ENCODE measurements at regions not wholly inside any gene's neighbourhood (a gene's known extent, or its start where the extent isn't known, plus 50 kb on each side); places are given as distances from the start of the nearest gene placed in this dataset.
"Not testable (repeated sequence)": the region's sequence is repeated elsewhere in the genome, so short reads cannot be mapped to it uniquely, and the experiment has no call there.

GRCh38 chr3:144429719-144430121 is 458.1 kb downstream of the DIPK2A start:
- no peak for DNase-seq (ENCODE audit: low read depth in 4 of 4, low spot score in 2 of 4)

GRCh38 chr3:144431134-144431533 is 459.5 kb downstream of the DIPK2A start:
- DNase-seq (ENCODE audit: low read depth in 4 of 4, low spot score in 2 of 4) = no peak

- DNase-seq (ENCODE audit: low read depth in 4 of 4, low spot score in 2 of 4) = no peak
Observed at GRCh38 chr3:144433006-144433405, 461.4 kb downstream of the DIPK2A start.

- no peak for DNase-seq (ENCODE audit: low read depth in 4 of 4, low spot score in 2 of 4)
Observed at GRCh38 chr3:144437989-144438388, 466.4 kb downstream of the DIPK2A start.

GRCh38 chr3:144444061-144444460 is 472.4 kb downstream of the DIPK2A start:
- no peak for DNase-seq (ENCODE audit: low read depth in 4 of 4, low spot score in 2 of 4)

- no peak for DNase-seq (ENCODE audit: low read depth in 4 of 4, low spot score in 2 of 4)
Observed at GRCh38 chr3:144444546-144444945, 472.9 kb downstream of the DIPK2A start.

GRCh38 chr3:144455841-144456440 is 484.3 kb downstream of the DIPK2A start:
- DNase-seq (ENCODE audit: low read depth in 4 of 4, low spot score in 2 of 4) = no peak

- no peak for DNase-seq (ENCODE audit: low read depth in 4 of 4, low spot score in 2 of 4)
Observed at GRCh38 chr3:144457758-144458157, 486.1 kb downstream of the DIPK2A start.

GRCh38 chr3:144458283-144458682 is 486.7 kb downstream of the DIPK2A start:
- no peak for DNase-seq (ENCODE audit: low read depth in 4 of 4, low spot score in 2 of 4)

GRCh38 chr3:144462337-144462736 is 490.7 kb downstream of the DIPK2A start:
- no peak for DNase-seq (ENCODE audit: low read depth in 4 of 4, low spot score in 2 of 4)

GRCh38 chr3:144463911-144464310 is 492.3 kb downstream of the DIPK2A start:
- DNase-seq (ENCODE audit: low read depth in 4 of 4, low spot score in 2 of 4) = no peak

- DNase-seq (ENCODE audit: low read depth in 4 of 4, low spot score in 2 of 4) = no peak
Observed at GRCh38 chr3:144466114-144466513, 494.5 kb downstream of the DIPK2A start.

- no peak for DNase-seq (ENCODE audit: low read depth in 4 of 4, low spot score in 2 of 4)
Observed at GRCh38 chr3:144466540-144466939, 494.9 kb downstream of the DIPK2A start.

- no peak for DNase-seq (ENCODE audit: low read depth in 4 of 4, low spot score in 2 of 4)
Observed at GRCh38 chr3:144470666-144471065, 499.0 kb downstream of the DIPK2A start.

GRCh38 chr3:144477593-144477992 is 506.0 kb downstream of the DIPK2A start:
- DNase-seq (ENCODE audit: low read depth in 4 of 4, low spot score in 2 of 4) = no peak

- no peak for DNase-seq (ENCODE audit: low read depth in 4 of 4, low spot score in 2 of 4)
Observed at GRCh38 chr3:144480416-144480919, 508.8 kb downstream of the DIPK2A start.

- no peak for DNase-seq (ENCODE audit: low read depth in 4 of 4, low spot score in 2 of 4)
Observed at GRCh38 chr3:144482876-144483275, 511.3 kb downstream of the DIPK2A start.

- no peak for DNase-seq (ENCODE audit: low read depth in 4 of 4, low spot score in 2 of 4)
Observed at GRCh38 chr3:144487011-144487410, 515.4 kb downstream of the DIPK2A start.

GRCh38 chr3:144488927-144489326 is 517.3 kb downstream of the DIPK2A start:
- no peak for DNase-seq (ENCODE audit: low read depth in 4 of 4, low spot score in 2 of 4)

- no peak for DNase-seq (ENCODE audit: low read depth in 4 of 4, low spot score in 2 of 4)
Observed at GRCh38 chr3:144491333-144491732, 519.7 kb downstream of the DIPK2A start.

GRCh38 chr3:144494651-144495050 is 523.0 kb downstream of the DIPK2A start:
- not testable (repeated sequence) for DNase-seq (ENCODE audit: low read depth in 4 of 4, low spot score in 2 of 4)

- no peak for DNase-seq (ENCODE audit: low read depth in 4 of 4, low spot score in 2 of 4)
Observed at GRCh38 chr3:144496141-144496835, 524.7 kb downstream of the DIPK2A start.
